ENCODE measurements at regions not wholly inside any gene's neighbourhood (a gene's known extent, or its start where the extent isn't known, plus 50 kb on each side); places are given as distances from the start of the nearest gene placed in this dataset.

GRCh38 chr14:94839348-94839747, 69.4 kb upstream of the GSC start:
- H3K9me1 ChIP-seq (ENCODE audit: control insufficient read depth, extremely low read depth, insufficient read depth, low read length), result no peaks in the 10 kb centered on the region
- H3K36me3 ChIP-seq (ENCODE audit: control insufficient read depth in 2 of 2, extremely low read depth in 1 of 2, insufficient read depth in 2 of 2, low read length in 2 of 2), result no peaks in the 10 kb centered on the region
- no peaks in the 10 kb centered on the region for H3K4me1 ChIP-seq (ENCODE audit: control insufficient read depth, extremely low read depth, insufficient read depth, low read length)
- dilution Hi-C loops (cut with MboI; ENCODE audit: extremely low pct_ligation_motif_present, low sequenced_read_pairs), result no loop called here
- TF ChIP-seq EZH2 (IDR thresholded peaks at IDR 0.05; ENCODE audit: low read length) (no peak), CTCF (optimal IDR thresholded peaks at IDR 0.05 in 1 of 3, IDR thresholded peaks at IDR 0.05 in 1 of 3, conservative IDR thresholded peaks at IDR 0.05 in 1 of 3; ENCODE audit: extremely low read depth in 1 of 3, insufficient read depth in 2 of 3, low read length in 3 of 3) (no peak)
- H4K20me1 ChIP-seq (ENCODE audit: control insufficient read depth, extremely low read depth, insufficient read depth, low read length), result no peaks in the 10 kb centered on the region
- no peak overlapping the region for H2AFZ ChIP-seq (ENCODE audit: control insufficient read depth, low read length)
- H3K4me2 ChIP-seq (ENCODE audit: control insufficient read depth, extremely low read depth, insufficient read depth, low read depth, low read length), result no peak overlapping the region
- no peaks in the 10 kb centered on the region for H3K27me3 ChIP-seq (ENCODE audit: control insufficient read depth, extremely low read depth, insufficient read depth, low read length)
- no peak for FAIRE-seq
- H3K27ac ChIP-seq (ENCODE audit: control insufficient read depth, insufficient read depth, low read length), result no peak overlapping the region
- no peak for DNase-seq (ENCODE audit: low read depth, low spot score)
- no peak overlapping the region for H3K4me3 ChIP-seq (ENCODE audit: control insufficient read depth in 2 of 3, extremely low read depth in 1 of 3, insufficient read depth in 2 of 3, low read depth in 1 of 3, low read length in 3 of 3)
- H3K79me2 ChIP-seq (ENCODE audit: control insufficient read depth, insufficient read depth, low read length), result no peaks in the 10 kb centered on the region
- H3K9ac ChIP-seq (ENCODE audit: control insufficient read depth, extremely low read depth, insufficient read depth, low read length), result no peak overlapping the region
- no peaks in the 10 kb centered on the region for H3K9me3 ChIP-seq (ENCODE audit: control insufficient read depth, low read depth, low read length)

- no peak overlapping the region for H3K4me3 ChIP-seq (ENCODE audit: control insufficient read depth in 2 of 3, extremely low read depth in 1 of 3, insufficient read depth in 2 of 3, low read depth in 1 of 3, low read length in 3 of 3)
- no peaks in the 10 kb centered on the region for H3K9me3 ChIP-seq (ENCODE audit: control insufficient read depth, low read depth, low read length)
- TF ChIP-seq CTCF (optimal IDR thresholded peaks at IDR 0.05 in 1 of 3, IDR thresholded peaks at IDR 0.05 in 1 of 3, conservative IDR thresholded peaks at IDR 0.05 in 1 of 3; ENCODE audit: extremely low read depth in 1 of 3, insufficient read depth in 2 of 3, low read length in 3 of 3) (no peak), EZH2 (IDR thresholded peaks at IDR 0.05; ENCODE audit: low read length) (no peak)
- no peaks in the 10 kb centered on the region for H3K27me3 ChIP-seq (ENCODE audit: control insufficient read depth, extremely low read depth, insufficient read depth, low read length)
- no peak for DNase-seq (ENCODE audit: low read depth, low spot score)
- no peaks in the 10 kb centered on the region for H3K79me2 ChIP-seq (ENCODE audit: control insufficient read depth, insufficient read depth, low read length)
- no peaks in the 10 kb centered on the region for H4K20me1 ChIP-seq (ENCODE audit: control insufficient read depth, extremely low read depth, insufficient read depth, low read length)
- FAIRE-seq, result no peak
- no peaks in the 10 kb centered on the region for H3K36me3 ChIP-seq (ENCODE audit: control insufficient read depth in 2 of 2, extremely low read depth in 1 of 2, insufficient read depth in 2 of 2, low read length in 2 of 2)
- H3K9me1 ChIP-seq (ENCODE audit: control insufficient read depth, extremely low read depth, insufficient read depth, low read length), result no peaks in the 10 kb centered on the region
- no peak overlapping the region for H2AFZ ChIP-seq (ENCODE audit: control insufficient read depth, low read length)
- no peak overlapping the region for H3K9ac ChIP-seq (ENCODE audit: control insufficient read depth, extremely low read depth, insufficient read depth, low read length)
- no peak overlapping the region for H3K27ac ChIP-seq (ENCODE audit: control insufficient read depth, insufficient read depth, low read length)
- no peak overlapping the region for H3K4me2 ChIP-seq (ENCODE audit: control insufficient read depth, extremely low read depth, insufficient read depth, low read depth, low read length)
- dilution Hi-C loops (cut with MboI; ENCODE audit: extremely low pct_ligation_motif_present, low sequenced_read_pairs), result no loop called here
- no peaks in the 10 kb centered on the region for H3K4me1 ChIP-seq (ENCODE audit: control insufficient read depth, extremely low read depth, insufficient read depth, low read length)
These were observed 66.9 kb upstream of the GSC start for GRCh38 chr14:94836849-94837248.

All from keratinocyte (primary cell).